Osteoblast (primary cell): ENCODE measurements at regions not wholly inside any gene's neighbourhood (a gene's known extent, or its start where the extent isn't known, plus 50 kb on each side); places are given as distances from the start of the nearest gene placed in this dataset.
A peak's percentile ranks its signal among the peaks of the same experiment; 100 is the strongest.

Experiments used
- DNase-seq: peaks from one replicate; pipeline ENCODE4 v3.0.0; 2011; ENCODE audit warnings: low spot score, mixed read lengths; ENCODE audit not compliant: insufficient read length; ENCODE audit errors: missing footprints
- H2AFZ ChIP-seq: 2 replicates; pipeline ENCODE4 v1.6.0; 2011; ENCODE audit warnings: mild to moderate bottlenecking, low read length
- H3K27ac ChIP-seq: 2 replicates; pipeline ENCODE4 v1.5.1; 2011; ENCODE audit warnings: mild to moderate bottlenecking, low read depth, low read length, moderate library complexity
- H3K27me3 ChIP-seq: 2 replicates; pipeline ENCODE4 v1.6.0; 2012; ENCODE audit warnings: mild to moderate bottlenecking, control low read depth, inconsistent platforms, low read length, moderate library complexity; ENCODE audit not compliant: insufficient read depth
- H3K36me3 ChIP-seq: 2 replicates; pipeline ENCODE4 v1.5.1; 2011; ENCODE audit warnings: mild to moderate bottlenecking, low read length, control low read depth, moderate library complexity; ENCODE audit not compliant: insufficient read depth
- H3K4me1 ChIP-seq: 2 replicates; pipeline ENCODE4 v1.5.1; 2011; ENCODE audit warnings: mild to moderate bottlenecking, low read length, control low read depth, moderate library complexity; ENCODE audit not compliant: insufficient read depth
- H3K4me2 ChIP-seq: 2 replicates; pipeline ENCODE4 v1.6.0; 2011; ENCODE audit warnings: mild to moderate bottlenecking, low read length; ENCODE audit not compliant: insufficient read depth
- H3K4me3 ChIP-seq: fragments of 200-600 bp; sonication (generic); 3 replicates; pipeline ENCODE4 v1.5.1; 2012; ENCODE audit warnings: mild to moderate bottlenecking, low read length, inconsistent platforms; ENCODE audit not compliant: insufficient read depth
- H3K79me2 ChIP-seq: 2 replicates; pipeline ENCODE4 v1.6.0; 2012; ENCODE audit warnings: mild to moderate bottlenecking, low read length, control low read depth, inconsistent platforms; ENCODE audit not compliant: insufficient read depth
- H3K9me3 ChIP-seq: 2 replicates; pipeline ENCODE4 v1.5.1; 2011; ENCODE audit warnings: low read depth, low read length, control low read depth
- H4K20me1 ChIP-seq: 2 replicates; pipeline ENCODE4 v1.6.0; 2012; ENCODE audit warnings: mild to moderate bottlenecking, low read length, control low read depth; ENCODE audit not compliant: insufficient read depth
- TF ChIP-seq, protein P1 (sequence below): IDR thresholded peaks from 2 replicates; pipeline ENCODE4 v1.5.1; 2011; ENCODE audit warnings: mild to moderate bottlenecking, low read depth, low read length, moderate library complexity; ENCODE audit errors: extremely low read depth

- no peak overlapping the region for H3K27ac ChIP-seq
- TF ChIP-seq, protein P1, sequence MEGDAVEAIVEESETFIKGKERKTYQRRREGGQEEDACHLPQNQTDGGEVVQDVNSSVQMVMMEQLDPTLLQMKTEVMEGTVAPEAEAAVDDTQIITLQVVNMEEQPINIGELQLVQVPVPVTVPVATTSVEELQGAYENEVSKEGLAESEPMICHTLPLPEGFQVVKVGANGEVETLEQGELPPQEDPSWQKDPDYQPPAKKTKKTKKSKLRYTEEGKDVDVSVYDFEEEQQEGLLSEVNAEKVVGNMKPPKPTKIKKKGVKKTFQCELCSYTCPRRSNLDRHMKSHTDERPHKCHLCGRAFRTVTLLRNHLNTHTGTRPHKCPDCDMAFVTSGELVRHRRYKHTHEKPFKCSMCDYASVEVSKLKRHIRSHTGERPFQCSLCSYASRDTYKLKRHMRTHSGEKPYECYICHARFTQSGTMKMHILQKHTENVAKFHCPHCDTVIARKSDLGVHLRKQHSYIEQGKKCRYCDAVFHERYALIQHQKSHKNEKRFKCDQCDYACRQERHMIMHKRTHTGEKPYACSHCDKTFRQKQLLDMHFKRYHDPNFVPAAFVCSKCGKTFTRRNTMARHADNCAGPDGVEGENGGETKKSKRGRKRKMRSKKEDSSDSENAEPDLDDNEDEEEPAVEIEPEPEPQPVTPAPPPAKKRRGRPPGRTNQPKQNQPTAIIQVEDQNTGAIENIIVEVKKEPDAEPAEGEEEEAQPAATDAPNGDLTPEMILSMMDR: no peak
- H4K20me1 ChIP-seq: no peaks in the 10 kb centered on the region
- no peak overlapping the region for H3K4me3 ChIP-seq
- no peak overlapping the region for H3K4me2 ChIP-seq
- H3K36me3 ChIP-seq: no peaks in the 10 kb centered on the region
- H3K4me1 ChIP-seq: peaks cover 14% of the 10 kb centered on the region
- H2AFZ ChIP-seq: no peak overlapping the region
- H3K27me3 ChIP-seq: no peaks in the 10 kb centered on the region
- no peaks in the 10 kb centered on the region for H3K9me3 ChIP-seq
- no peaks in the 10 kb centered on the region for H3K79me2 ChIP-seq
- no peak for DNase-seq
Observed at GRCh38 chr3:148026009-148026588, 616.9 kb downstream of the ZIC1 start.

- DNase-seq: no peak
- Histone ChIP-seq H4K20me1 (no peaks in the 10 kb centered on the region), H2AFZ (no peak overlapping the region), H3K9me3 (no peaks in the 10 kb centered on the region), H3K27me3 (no peaks in the 10 kb centered on the region), H3K4me1 (no peaks in the 10 kb centered on the region), H3K79me2 (no peaks in the 10 kb centered on the region), H3K27ac (no peak overlapping the region), H3K4me2 (no peak overlapping the region), H3K4me3 (no peak overlapping the region), H3K36me3 (no peaks in the 10 kb centered on the region)
- TF ChIP-seq, protein P1: no peak
Observed at GRCh38 chr3:148030975-148031374, 621.8 kb downstream of the ZIC1 start.

GRCh38 chr3:148034353-148034752, 625.2 kb downstream of the ZIC1 start:
- Histone ChIP-seq H3K27me3 (no peaks in the 10 kb centered on the region), H3K4me2 (no peak overlapping the region), H3K79me2 (no peaks in the 10 kb centered on the region), H3K9me3 (no peaks in the 10 kb centered on the region), H4K20me1 (no peaks in the 10 kb centered on the region), H3K4me3 (no peak overlapping the region), H3K27ac (no peak overlapping the region), H3K36me3 (no peaks in the 10 kb centered on the region), H3K4me1 (no peaks in the 10 kb centered on the region), H2AFZ (no peak overlapping the region)
- TF ChIP-seq, protein P1: no peak
- no peak for DNase-seq

GRCh38 chr3:148036331-148036876, 627.2 kb downstream of the ZIC1 start:
- no peak overlapping the region for H3K4me2 ChIP-seq
- H2AFZ ChIP-seq: peak overlapping the region; percentile 27
- no peaks in the 10 kb centered on the region for H4K20me1 ChIP-seq
- H3K79me2 ChIP-seq: no peaks in the 10 kb centered on the region
- no peaks in the 10 kb centered on the region for H3K27me3 ChIP-seq
- no peaks in the 10 kb centered on the region for H3K4me1 ChIP-seq
- no peak overlapping the region for H3K27ac ChIP-seq
- H3K36me3 ChIP-seq: no peaks in the 10 kb centered on the region
- no peaks in the 10 kb centered on the region for H3K9me3 ChIP-seq
- DNase-seq: no peak
- TF ChIP-seq, protein P1: no peak
- H3K4me3 ChIP-seq: no peak overlapping the region
